RWPE1 (cell line): ENCODE measurements at regions not wholly inside any gene's neighbourhood (a gene's known extent, or its start where the extent isn't known, plus 50 kb on each side); places are given as distances from the start of the nearest gene placed in this dataset.

Experiments
- CTCF ChIA-PET: fragments of 350-600 bp; sonication (Branson Sonifier 250); formaldehyde crosslinking; extraction: SDS; loops from one replicate; lab custom pipeline; 2021; lab: Yijun Ruan, JAX
- POLR2A ChIA-PET: fragments of 400-600 bp; formaldehyde crosslinking; extraction: SDS; loops from one replicate; lab custom pipeline; 2020; ENCODE audit warnings: antibody characterized with exemption; ENCODE audit not compliant: low non-redundant PET; lab: Yijun Ruan, JAX
- DNase-seq: peaks from one replicate; pipeline ENCODE4 v3.0.0; 2012; ENCODE audit warnings: low spot score
- H3K27ac ChIP-seq: fragments of 450-650 bp; 2 replicates; pipeline ENCODE4 v1.5.1; 2017
- TF ChIP-seq, protein P1 (sequence below): fragments of 450-650 bp; conservative IDR thresholded peaks from 2 replicates; pipeline ENCODE4 v1.5.1; 2017; ENCODE audit warnings: low read depth, mild to moderate bottlenecking

- ChIA-PET CTCF (no interaction called here), POLR2A (no interaction called here)
- no peak overlapping the region for H3K27ac ChIP-seq
- DNase-seq: no peak
- TF ChIP-seq, protein P1, sequence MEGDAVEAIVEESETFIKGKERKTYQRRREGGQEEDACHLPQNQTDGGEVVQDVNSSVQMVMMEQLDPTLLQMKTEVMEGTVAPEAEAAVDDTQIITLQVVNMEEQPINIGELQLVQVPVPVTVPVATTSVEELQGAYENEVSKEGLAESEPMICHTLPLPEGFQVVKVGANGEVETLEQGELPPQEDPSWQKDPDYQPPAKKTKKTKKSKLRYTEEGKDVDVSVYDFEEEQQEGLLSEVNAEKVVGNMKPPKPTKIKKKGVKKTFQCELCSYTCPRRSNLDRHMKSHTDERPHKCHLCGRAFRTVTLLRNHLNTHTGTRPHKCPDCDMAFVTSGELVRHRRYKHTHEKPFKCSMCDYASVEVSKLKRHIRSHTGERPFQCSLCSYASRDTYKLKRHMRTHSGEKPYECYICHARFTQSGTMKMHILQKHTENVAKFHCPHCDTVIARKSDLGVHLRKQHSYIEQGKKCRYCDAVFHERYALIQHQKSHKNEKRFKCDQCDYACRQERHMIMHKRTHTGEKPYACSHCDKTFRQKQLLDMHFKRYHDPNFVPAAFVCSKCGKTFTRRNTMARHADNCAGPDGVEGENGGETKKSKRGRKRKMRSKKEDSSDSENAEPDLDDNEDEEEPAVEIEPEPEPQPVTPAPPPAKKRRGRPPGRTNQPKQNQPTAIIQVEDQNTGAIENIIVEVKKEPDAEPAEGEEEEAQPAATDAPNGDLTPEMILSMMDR: no peak
Observed at GRCh38 chr13:44157606-44158005, 216.0 kb upstream of the SERP2 start.

GRCh38 chr13:44158098-44158521, 215.5 kb upstream of the SERP2 start:
- ChIA-PET POLR2A (no interaction called here), CTCF (interaction anchor here (0.7 kb wide), 1 partner anchor 317 kb away, joined by 3 read pairs; no protein-coding TSS in a partner anchor)
- TF ChIP-seq, protein P1: no peak
- peak overlapping the region; percentile 28; the same call in 1 of the 2 replicates for H3K27ac ChIP-seq
- no peak for DNase-seq

GRCh38 chr13:44158881-44159632, 214.6 kb upstream of the SERP2 start:
- POLR2A ChIA-PET: no interaction called here
- CTCF ChIA-PET: no interaction called here
- H3K27ac ChIP-seq: peak overlapping the region; percentile 91
- TF ChIP-seq, protein P1: no peak
- DNase-seq: no peak

GRCh38 chr13:44159633-44160279, 213.9 kb upstream of the SERP2 start:
- POLR2A ChIA-PET: interaction anchor here (0.6 kb wide), 1 partner anchor 15 kb away, joined by 3 read pairs; no protein-coding TSS in a partner anchor
- TF ChIP-seq, protein P1: no peak
- CTCF ChIA-PET: no interaction called here
- DNase-seq: peak; percentile 94
- peak overlapping the region; percentile 91 for H3K27ac ChIP-seq

DNA sequence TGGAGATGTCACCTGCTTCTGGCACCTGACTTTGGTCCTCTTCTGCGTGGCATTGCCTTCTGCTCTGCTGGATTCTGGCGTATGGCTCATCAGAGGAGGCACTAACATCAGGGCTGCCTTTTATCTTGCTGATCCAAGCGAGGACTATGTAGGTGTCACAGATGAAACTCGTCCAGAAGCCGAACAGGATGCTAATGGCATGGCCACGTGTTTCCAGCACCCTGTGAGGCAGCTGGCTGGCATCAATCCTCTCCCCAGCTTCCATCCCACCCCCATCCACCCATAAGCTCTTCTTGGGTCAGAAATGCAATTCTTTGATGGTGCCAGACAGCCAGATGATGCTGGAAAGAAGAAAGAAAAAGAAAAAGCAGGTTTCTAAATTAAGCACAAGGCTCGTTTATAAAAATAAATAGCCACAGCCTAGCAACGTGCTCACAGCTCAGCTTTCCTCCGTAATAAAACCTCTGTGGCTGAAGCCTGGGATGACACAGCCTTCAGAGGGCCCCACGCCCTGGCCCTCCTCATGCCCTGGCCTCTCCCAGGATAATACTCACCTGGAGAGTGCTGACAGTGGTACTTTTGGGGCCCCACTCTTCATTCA, 212.9 kb upstream of the SERP2 start:
- ChIA-PET CTCF (no interaction called here), POLR2A (no interaction called here)
- TF ChIP-seq, protein P1: no peak
- no peak for DNase-seq
- H3K27ac ChIP-seq: peak overlapping the region; percentile 53

GRCh38 chr13:44163108-44163507, 210.5 kb upstream of the SERP2 start:
- H3K27ac ChIP-seq: no peak overlapping the region
- ChIA-PET CTCF (interaction anchor here (1.1 kb wide), 1 partner anchor 27 kb away, joined by 3 read pairs; no protein-coding TSS in a partner anchor), POLR2A (no interaction called here)
- DNase-seq: no peak
- TF ChIP-seq, protein P1: no peak
